Astrocyte (in vitro differentiated cells and primary cell): ENCODE measurements at regions not wholly inside any gene's neighbourhood (a gene's known extent, or its start where the extent isn't known, plus 50 kb on each side); places are given as distances from the start of the nearest gene placed in this dataset.

ENCODE experiments used
- DNase-seq: peaks from one replicate; pipeline ENCODE4 v3.0.0-alpha.2; 2010; ENCODE audit warnings: low read depth
- FAIRE-seq: peaks from 2 replicates; lab custom pipeline; 2011; peaks lifted over from hg19 to GRCh38; lab: Jason Lieb, UNC
- H2AFZ ChIP-seq: 2 replicates; pipeline ENCODE4 v1.6.0; 2012; ENCODE audit warnings: low read depth, low read length, inconsistent platforms
- H3K27ac ChIP-seq: 2 replicates; pipeline ENCODE4 v1.5.1; 2011; ENCODE audit warnings: low read depth, low read length, inconsistent platforms
- H3K27me3 ChIP-seq: 2 replicates; pipeline ENCODE4 v1.6.0; 2011; ENCODE audit warnings: low read length, inconsistent platforms; ENCODE audit not compliant: insufficient read depth
- H3K36me3 ChIP-seq: 2 replicates; pipeline ENCODE4 v1.5.1; 2011; ENCODE audit warnings: low read length, inconsistent platforms; ENCODE audit not compliant: insufficient read depth
- H3K4me1 ChIP-seq: 2 replicates; pipeline ENCODE4 v1.5.1; 2011; ENCODE audit warnings: low read length, inconsistent platforms; ENCODE audit not compliant: insufficient read depth
- H3K4me2 ChIP-seq: 2 replicates; pipeline ENCODE4 v1.6.0; 2012; ENCODE audit warnings: low read length, inconsistent platforms
- H3K4me3 ChIP-seq: 2 replicates; pipeline ENCODE4 v1.5.1; 2011; ENCODE audit warnings: low read depth, mild to moderate bottlenecking, low read length, inconsistent platforms; ENCODE audit not compliant: insufficient read depth
- H3K79me2 ChIP-seq: 2 replicates; pipeline ENCODE4 v1.6.0; 2012; ENCODE audit warnings: mild to moderate bottlenecking, low read length, inconsistent platforms; ENCODE audit not compliant: insufficient read depth
- H3K9ac ChIP-seq: 2 replicates; pipeline ENCODE4 v1.6.0; 2012; ENCODE audit warnings: mild to moderate bottlenecking, low read length, inconsistent platforms
- H3K9me3 ChIP-seq: 2 replicates; pipeline ENCODE4 v1.5.1; 2012; ENCODE audit warnings: low read depth, mild to moderate bottlenecking, low read length, inconsistent platforms; ENCODE audit not compliant: insufficient read depth
- H4K20me1 ChIP-seq: 2 replicates; pipeline ENCODE4 v1.6.0; 2012; ENCODE audit warnings: low read length, inconsistent platforms; ENCODE audit not compliant: insufficient read depth
- H3K27ac Mint-ChIP-seq: one replicate; pipeline ENCODE4 v1.8.0; 2021; ENCODE audit warnings: mild to moderate bottlenecking, mixed read lengths; ENCODE audit not compliant: unreplicated experiment
- H3K27me3 Mint-ChIP-seq: one replicate; pipeline ENCODE4 v1.8.0; 2021; ENCODE audit warnings: low read depth, mixed read lengths; ENCODE audit not compliant: unreplicated experiment
- H3K36me3 Mint-ChIP-seq: one replicate; pipeline ENCODE4 v1.8.0; 2021; ENCODE audit warnings: low read depth, mixed read lengths; ENCODE audit not compliant: unreplicated experiment
- H3K4me1 Mint-ChIP-seq: one replicate; pipeline ENCODE4 v1.8.0; 2021; ENCODE audit warnings: low read depth, mixed read lengths; ENCODE audit not compliant: unreplicated experiment
- H3K4me3 Mint-ChIP-seq: one replicate; pipeline ENCODE4 v1.8.0; 2021; ENCODE audit warnings: mild to moderate bottlenecking, moderate library complexity, mixed read lengths; ENCODE audit not compliant: unreplicated experiment
- H3K9me3 Mint-ChIP-seq: one replicate; pipeline ENCODE4 v1.8.0; 2021; ENCODE audit warnings: mild to moderate bottlenecking, mixed read lengths; ENCODE audit not compliant: unreplicated experiment
- EZH2 ChIP-seq: IDR thresholded peaks from 2 replicates; pipeline ENCODE4 v1.6.1; 2012; ENCODE audit warnings: mild to moderate bottlenecking, low read length, inconsistent platforms; ENCODE audit not compliant: insufficient read depth
- TF ChIP-seq, protein P1 (sequence below): IDR thresholded peaks from 2 replicates; pipeline ENCODE4 v1.5.1; 2011; ENCODE audit warnings: low read depth, mild to moderate bottlenecking, inconsistent platforms, low read length, moderate library complexity; ENCODE audit not compliant: insufficient read depth

DNA sequence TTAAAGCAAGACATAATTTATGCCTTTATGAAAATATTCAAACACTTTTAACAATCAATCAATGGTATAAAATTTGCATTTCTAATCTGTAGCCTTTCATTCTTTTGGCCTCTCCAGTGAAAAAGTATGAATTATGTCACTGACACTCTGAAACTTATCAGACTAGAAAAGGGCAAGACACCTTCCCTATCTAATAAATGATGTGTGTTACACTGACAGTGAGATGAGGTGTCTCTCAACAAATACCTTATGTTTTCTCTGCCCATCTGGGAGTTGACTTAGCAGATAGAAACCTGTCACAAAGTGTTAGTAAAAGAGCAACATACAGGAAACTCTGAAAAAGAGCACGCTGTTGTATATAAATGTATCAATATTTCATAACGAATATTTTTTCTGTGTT lies 94.2 kb upstream of the TECRL start:
- H3K27me3 ChIP-seq, result no peaks in the 10 kb centered on the region
- H3K4me3 ChIP-seq, result no peak overlapping the region
- no peaks in the 10 kb centered on the region for H3K36me3 ChIP-seq
- no peaks in the 10 kb centered on the region for H3K4me1 Mint-ChIP-seq
- FAIRE-seq (no peak), DNase-seq (no peak)
- no peak overlapping the region for H3K27ac ChIP-seq
- H3K27ac Mint-ChIP-seq, result no peak overlapping the region
- H3K36me3 Mint-ChIP-seq, result no peaks in the 10 kb centered on the region
- no peaks in the 10 kb centered on the region for H3K4me1 ChIP-seq
- no peaks in the 10 kb centered on the region for H3K27me3 Mint-ChIP-seq
- no peak overlapping the region for H3K4me3 Mint-ChIP-seq
- H4K20me1 ChIP-seq, result no peaks in the 10 kb centered on the region
- no peaks in the 10 kb centered on the region for H3K9me3 ChIP-seq
- no peak overlapping the region for H3K4me2 ChIP-seq
- no peak overlapping the region for H3K9ac ChIP-seq
- no peak for TF ChIP-seq EZH2
- TF ChIP-seq, protein P1, sequence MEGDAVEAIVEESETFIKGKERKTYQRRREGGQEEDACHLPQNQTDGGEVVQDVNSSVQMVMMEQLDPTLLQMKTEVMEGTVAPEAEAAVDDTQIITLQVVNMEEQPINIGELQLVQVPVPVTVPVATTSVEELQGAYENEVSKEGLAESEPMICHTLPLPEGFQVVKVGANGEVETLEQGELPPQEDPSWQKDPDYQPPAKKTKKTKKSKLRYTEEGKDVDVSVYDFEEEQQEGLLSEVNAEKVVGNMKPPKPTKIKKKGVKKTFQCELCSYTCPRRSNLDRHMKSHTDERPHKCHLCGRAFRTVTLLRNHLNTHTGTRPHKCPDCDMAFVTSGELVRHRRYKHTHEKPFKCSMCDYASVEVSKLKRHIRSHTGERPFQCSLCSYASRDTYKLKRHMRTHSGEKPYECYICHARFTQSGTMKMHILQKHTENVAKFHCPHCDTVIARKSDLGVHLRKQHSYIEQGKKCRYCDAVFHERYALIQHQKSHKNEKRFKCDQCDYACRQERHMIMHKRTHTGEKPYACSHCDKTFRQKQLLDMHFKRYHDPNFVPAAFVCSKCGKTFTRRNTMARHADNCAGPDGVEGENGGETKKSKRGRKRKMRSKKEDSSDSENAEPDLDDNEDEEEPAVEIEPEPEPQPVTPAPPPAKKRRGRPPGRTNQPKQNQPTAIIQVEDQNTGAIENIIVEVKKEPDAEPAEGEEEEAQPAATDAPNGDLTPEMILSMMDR, result no peak
- no peak overlapping the region for H2AFZ ChIP-seq
- H3K9me3 Mint-ChIP-seq, result peaks cover 5% of the 10 kb centered on the region
- no peaks in the 10 kb centered on the region for H3K79me2 ChIP-seq

DNA sequence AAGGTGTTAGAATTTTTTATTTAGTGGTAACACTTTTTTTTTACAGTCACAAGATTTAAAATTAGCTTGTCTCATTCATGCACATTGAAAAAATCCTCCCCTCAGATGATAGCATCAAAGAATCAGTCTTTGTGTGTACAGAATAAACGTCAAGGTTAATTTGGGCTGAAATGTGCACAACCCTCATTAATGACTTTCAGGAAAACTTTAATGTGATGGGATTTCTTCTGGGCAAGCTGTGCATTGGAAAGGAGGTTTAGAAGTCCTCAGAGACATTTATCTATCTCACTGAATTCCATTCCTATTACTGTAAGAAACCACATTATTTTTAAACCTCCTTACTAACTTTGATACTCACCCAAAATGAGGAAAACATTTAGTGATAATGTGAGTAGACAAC lies 88.2 kb upstream of the TECRL start:
- H2AFZ ChIP-seq, result no peak overlapping the region
- no peak overlapping the region for H3K27ac Mint-ChIP-seq
- H3K4me2 ChIP-seq, result no peak overlapping the region
- H3K4me1 Mint-ChIP-seq, result peaks cover 3% of the 10 kb centered on the region
- no peaks in the 10 kb centered on the region for H3K36me3 Mint-ChIP-seq
- H3K9me3 Mint-ChIP-seq, result peaks cover 5% of the 10 kb centered on the region
- H3K9ac ChIP-seq, result no peak overlapping the region
- H4K20me1 ChIP-seq, result no peaks in the 10 kb centered on the region
- no peaks in the 10 kb centered on the region for H3K27me3 Mint-ChIP-seq
- FAIRE-seq, result no peak
- no peaks in the 10 kb centered on the region for H3K79me2 ChIP-seq
- H3K27me3 ChIP-seq, result no peaks in the 10 kb centered on the region
- no peaks in the 10 kb centered on the region for H3K4me1 ChIP-seq
- H3K4me3 ChIP-seq, result no peak overlapping the region
- DNase-seq, result peak; percentile 49
- no peaks in the 10 kb centered on the region for H3K9me3 ChIP-seq
- H3K27ac ChIP-seq, result no peak overlapping the region
- no peak overlapping the region for H3K4me3 Mint-ChIP-seq
- TF ChIP-seq, protein P1, result no peak
- TF ChIP-seq EZH2, result no peak
- no peaks in the 10 kb centered on the region for H3K36me3 ChIP-seq

DNA sequence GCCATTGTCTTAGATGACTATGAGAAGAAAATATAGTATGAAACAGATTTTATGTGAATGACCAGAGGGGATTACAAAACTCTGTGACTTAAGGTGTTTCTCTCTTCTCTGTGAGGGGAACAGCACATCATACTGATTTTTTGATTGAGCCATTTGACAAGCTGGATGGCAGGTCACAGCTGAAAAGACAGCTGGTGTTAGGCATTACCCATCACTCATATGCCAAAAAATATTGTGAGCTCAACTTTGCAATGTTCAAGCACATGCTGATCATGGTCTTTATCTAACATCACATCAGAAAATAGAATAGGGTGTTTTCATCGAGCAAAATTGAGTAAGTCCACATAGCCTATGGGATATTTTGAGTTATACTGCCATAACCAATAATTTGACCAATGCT lies 86.7 kb upstream of the TECRL start:
- Mint-ChIP-seq H3K36me3 (no peaks in the 10 kb centered on the region), H3K9me3 (peaks cover 5% of the 10 kb centered on the region), H3K4me1 (peaks cover 12% of the 10 kb centered on the region), H3K27ac (no peak overlapping the region), H3K27me3 (no peaks in the 10 kb centered on the region), H3K4me3 (no peak overlapping the region)
- Histone ChIP-seq H3K27me3 (no peaks in the 10 kb centered on the region), H3K4me1 (no peaks in the 10 kb centered on the region), H2AFZ (no peak overlapping the region), H3K4me2 (no peak overlapping the region), H3K79me2 (no peaks in the 10 kb centered on the region), H3K27ac (no peak overlapping the region), H4K20me1 (no peaks in the 10 kb centered on the region), H3K9me3 (no peaks in the 10 kb centered on the region), H3K36me3 (no peaks in the 10 kb centered on the region), H3K4me3 (no peak overlapping the region), H3K9ac (no peak overlapping the region)
- FAIRE-seq, result no peak
- TF ChIP-seq EZH2, result no peak
- TF ChIP-seq, protein P1, result no peak
- DNase-seq, result no peak
